Tibial nerve (tissue), 4 donors: ENCODE measurements at regions not wholly inside any gene's neighbourhood (a gene's known extent, or its start where the extent isn't known, plus 50 kb on each side); places are given as distances from the start of the nearest gene placed in this dataset.
A peak's percentile ranks its signal among the peaks of the same experiment; 100 is the strongest.

Experiments used
- DNase-seq, 2 donors: peaks; one replicate each; pipeline ENCODE4 v3.0.0-alpha.2; 2019; ENCODE audit warnings: low spot score in 2 of 2
- H3K27ac ChIP-seq, 4 donors: fragments of 200-600 bp; sonication (generic) in 3 of 4; one replicate each; pipeline ENCODE4 v1.5.1; 2017 to 2019; ENCODE audit warnings: mild to moderate bottlenecking in 1 of 4
- H3K27me3 ChIP-seq, 2 donors: fragments of 200-600 bp; sonication (generic) in 1 of 2; one replicate each; pipeline versions ENCODE4 v1.5.1 to v1.6.0; 2017 to 2019
- H3K36me3 ChIP-seq, 3 donors: fragments of 200-600 bp; sonication (generic); one replicate each; pipeline ENCODE4 v1.5.1; 2018 to 2019
- H3K4me1 ChIP-seq, 4 donors: fragments of 200-600 bp; sonication (generic) in 3 of 4; one replicate each; pipeline ENCODE4 v1.5.1; 2017 to 2019
- H3K4me3 ChIP-seq, 4 donors: fragments of 200-600 bp; sonication (generic) in 3 of 4; one replicate each; pipeline ENCODE4 v1.5.1; 2017 to 2019; ENCODE audit warnings: mild to moderate bottlenecking in 1 of 4, moderate library complexity in 1 of 4
- H3K9me3 ChIP-seq, 4 donors: fragments of 200-600 bp; sonication (generic) in 3 of 4; one replicate each; pipeline ENCODE4 v1.5.1; 2017 to 2019
- CTCF ChIP-seq, 5 experiments: fragments of 200-600 bp in 3 of 5; fragments of 450-650 bp in 2 of 5; sonication (generic) in 3 of 5; IDR thresholded peaks; one replicate each; pipeline ENCODE4 v1.5.1; 2016 to 2019; ENCODE audit warnings: antibody characterized with exemption in 5 of 5, mild to moderate bottlenecking in 3 of 5, moderate library complexity in 2 of 5
- EP300 ChIP-seq, 2 donors: sonication (generic); formaldehyde crosslinking; IDR thresholded peaks; one replicate each; pipeline ENCODE4 v1.6.1; 2017; ENCODE audit warnings: antibody characterized with exemption in 2 of 2, mild to moderate bottlenecking in 1 of 2
- POLR2A ChIP-seq, 2 donors: fragments of 450-650 bp; IDR thresholded peaks; one replicate each; pipeline ENCODE4 v1.6.1; 2017; ENCODE audit warnings: antibody characterized with exemption in 2 of 2, mild to moderate bottlenecking in 2 of 2, moderate library complexity in 2 of 2
- WGBS, 2 donors: methylation state at CpG; one replicate each; pipeline ENCODE4 v1.1.5; 2018; 5-methylcytosine and 5-hydroxymethylcytosine counted together

- DNase-seq = no peak
- TF ChIP-seq CTCF (IDR thresholded peaks at IDR 0.05) (no peak), EP300 (IDR thresholded peaks at IDR 0.05) (no peak), POLR2A (IDR thresholded peaks at IDR 0.05) (no peak)
- Histone ChIP-seq H3K9me3 (no peaks in the 10 kb centered on the region), H3K27me3 (no peaks in the 10 kb centered on the region), H3K36me3 (no peaks in the 10 kb centered on the region), H3K4me3 (no peak overlapping the region), H3K4me1 (no peaks in the 10 kb centered on the region), H3K27ac (no peak overlapping the region)
- WGBS, 2 donors = 80 to 85% methylated on average over 4 of the region's 4 CpGs
Observed at GRCh38 chr5:58275516-58275915, 184.4 kb downstream of the PLK2 start.

GRCh38 chr5:58274191-58274590 lies 185.7 kb downstream of the PLK2 start:
- no peak for TF ChIP-seq POLR2A (IDR thresholded peaks at IDR 0.05)
- TF ChIP-seq EP300 (IDR thresholded peaks at IDR 0.05) = no peak
- TF ChIP-seq CTCF (IDR thresholded peaks at IDR 0.05) = no peak
- Histone ChIP-seq H3K27me3 (no peaks in the 10 kb centered on the region), H3K4me3 (no peak overlapping the region), H3K9me3 (no peaks in the 10 kb centered on the region), H3K36me3 (no peaks in the 10 kb centered on the region), H3K4me1 (no peaks in the 10 kb centered on the region), H3K27ac (no peak overlapping the region)
- DNase-seq = no peak

- Histone ChIP-seq H3K27ac (no peak overlapping the region), H3K9me3 (no peaks in the 10 kb centered on the region), H3K27me3 (no peaks in the 10 kb centered on the region), H3K36me3 (no peaks in the 10 kb centered on the region), H3K4me1 (no peaks in the 10 kb centered on the region), H3K4me3 (no peak overlapping the region)
- no peak for DNase-seq
- TF ChIP-seq EP300 (IDR thresholded peaks at IDR 0.05) (no peak), CTCF (IDR thresholded peaks at IDR 0.05) (no peak), POLR2A (IDR thresholded peaks at IDR 0.05) (no peak)
- 72 to 87% methylated on average over 2 of the region's 2 CpGs for WGBS, 2 donors
Observed at GRCh38 chr5:58273711-58274110, 186.2 kb downstream of the PLK2 start.

- Histone ChIP-seq H3K9me3 (no peaks in the 10 kb centered on the region), H3K27me3 (no peaks in the 10 kb centered on the region), H3K4me3 (no peak overlapping the region), H3K36me3 (no peaks in the 10 kb centered on the region), H3K4me1 (no peaks in the 10 kb centered on the region), H3K27ac (no peak overlapping the region)
- WGBS, 2 donors = 74 to 82% methylated on average over 4 of the region's 4 CpGs
- TF ChIP-seq EP300 (IDR thresholded peaks at IDR 0.05) (peak in 1 of 2 donors; percentile 24), POLR2A (IDR thresholded peaks at IDR 0.05) (no peak)
- DNase-seq = no peak
Observed at GRCh38 chr5:58268268-58268667, 191.6 kb downstream of the PLK2 start.

GRCh38 chr5:58266402-58266801 lies 193.5 kb downstream of the PLK2 start:
- H3K4me3 ChIP-seq = no peak overlapping the region
- TF ChIP-seq POLR2A (IDR thresholded peaks at IDR 0.05) (no peak), EP300 (IDR thresholded peaks at IDR 0.05) (no peak)
- H3K27me3 ChIP-seq = no peaks in the 10 kb centered on the region
- no peaks in the 10 kb centered on the region for H3K36me3 ChIP-seq
- no peak overlapping the region for H3K27ac ChIP-seq
- H3K4me1 ChIP-seq = peaks cover 0 to 6% (median 0%) of the 10 kb centered on the region in 4 donors
- no peaks in the 10 kb centered on the region for H3K9me3 ChIP-seq
- no peak for DNase-seq

- 86 to 91% methylated on average over 4 of the region's 4 CpGs for WGBS, 2 donors
Observed at GRCh38 chr5:58265246-58265930, 194.5 kb downstream of the PLK2 start.

More at GRCh38 chr5:58265246-58265930, 194.5 kb downstream of the PLK2 start:
- H3K4me3 ChIP-seq = no peak overlapping the region
- H3K27ac ChIP-seq = no peak overlapping the region
- no peaks in the 10 kb centered on the region for H3K36me3 ChIP-seq
- no peak for DNase-seq
- no peak for TF ChIP-seq EP300 (IDR thresholded peaks at IDR 0.05)
- no peak for TF ChIP-seq POLR2A (IDR thresholded peaks at IDR 0.05)
- TF ChIP-seq CTCF (IDR thresholded peaks at IDR 0.05) = no peak
- no peaks in the 10 kb centered on the region for H3K9me3 ChIP-seq
- no peaks in the 10 kb centered on the region for H3K27me3 ChIP-seq
- peaks cover 0 to 8% (median 0%) of the 10 kb centered on the region in 4 donors for H3K4me1 ChIP-seq
